ENCODE measurements at regions not wholly inside any gene's neighbourhood (a gene's known extent, or its start where the extent isn't known, plus 50 kb on each side); places are given as distances from the start of the nearest gene placed in this dataset.

GRCh38 chr15:39304201-39304841, 276.6 kb upstream of the THBS1 start:
- no TSS peak for BruUV-seq (replicated peaks)
- TF ChIP-seq CTCF (conservative IDR thresholded peaks at IDR 0.05; ENCODE audit: low read length): no peak
- TF ChIP-seq EZH2phosphoT487 (IDR thresholded peaks at IDR 0.05; ENCODE audit: borderline replicate concordance, low read depth, low read length): no peak
- Histone ChIP-seq H3K36me3 (ENCODE audit: insufficient read depth, low read length) (no peaks in the 10 kb centered on the region), H3K4me2 (ENCODE audit: low read length) (no peak overlapping the region), H3K27ac (ENCODE audit: low read depth, low read length, poor library complexity, severe bottlenecking) (no peak overlapping the region), H2AFZ (ENCODE audit: low read length) (no peak overlapping the region), H3K9me2 (ENCODE audit: insufficient read depth, low read length) (no peaks in the 10 kb centered on the region), H4K20me1 (ENCODE audit: insufficient read depth, low read length) (no peaks in the 10 kb centered on the region), H3K9me3 (ENCODE audit: low read length) (no peaks in the 10 kb centered on the region), H3K79me2 (ENCODE audit: insufficient read depth, low read depth, low read length) (no peaks in the 10 kb centered on the region), H3K4me3 (ENCODE audit: low read depth, low read length, poor library complexity, severe bottlenecking) (no peak overlapping the region), H3K4me1 (ENCODE audit: insufficient read depth, low read length, poor library complexity, severe bottlenecking) (no peaks in the 10 kb centered on the region)
- intact Hi-C loops (cut with micrococcal nuclease; ENCODE audit: unreplicated experiment): no loop called here
- CTCF ChIA-PET (ENCODE audit: unreplicated experiment): no interaction called here
- POLR2A ChIA-PET: interaction anchor here (0.7 to 2.3 kb wide), 2 partner anchors 10 to 105 kb away, joined by 3 to 7 read pairs; no protein-coding TSS in a partner anchor
- no peak for DNase-seq (ENCODE audit: low spot score)

- no peak overlapping the region for H2AFZ ChIP-seq (ENCODE audit: low read length)
- H3K9me2 ChIP-seq (ENCODE audit: insufficient read depth, low read length): no peaks in the 10 kb centered on the region
- H3K27ac ChIP-seq (ENCODE audit: low read depth, low read length, poor library complexity, severe bottlenecking): no peak overlapping the region
- intact Hi-C loops (cut with micrococcal nuclease; ENCODE audit: unreplicated experiment): no loop called here
- H3K4me2 ChIP-seq (ENCODE audit: low read length): no peak overlapping the region
- POLR2A ChIA-PET: interaction anchor here (0.7 kb wide), 1 partner anchor 104 kb away, joined by 3 read pairs; no protein-coding TSS in a partner anchor
- no peak overlapping the region for H3K4me3 ChIP-seq (ENCODE audit: low read depth, low read length, poor library complexity, severe bottlenecking)
- no peaks in the 10 kb centered on the region for H3K36me3 ChIP-seq (ENCODE audit: insufficient read depth, low read length)
- TF ChIP-seq CTCF (conservative IDR thresholded peaks at IDR 0.05; ENCODE audit: low read length) (no peak), EZH2phosphoT487 (IDR thresholded peaks at IDR 0.05; ENCODE audit: borderline replicate concordance, low read depth, low read length) (no peak)
- no TSS peak for BruUV-seq (replicated peaks)
- H3K4me1 ChIP-seq (ENCODE audit: insufficient read depth, low read length, poor library complexity, severe bottlenecking): no peaks in the 10 kb centered on the region
- DNase-seq (ENCODE audit: low spot score): no peak
- H3K79me2 ChIP-seq (ENCODE audit: insufficient read depth, low read depth, low read length): no peaks in the 10 kb centered on the region
- no peaks in the 10 kb centered on the region for H4K20me1 ChIP-seq (ENCODE audit: insufficient read depth, low read length)
- CTCF ChIA-PET (ENCODE audit: unreplicated experiment): no interaction called here
- H3K9me3 ChIP-seq (ENCODE audit: low read length): no peaks in the 10 kb centered on the region
Measured at GRCh38 chr15:39304931-39305728, 275.7 kb upstream of the THBS1 start.

GRCh38 chr15:39310633-39311032, 270.2 kb upstream of the THBS1 start:
- no peaks in the 10 kb centered on the region for H4K20me1 ChIP-seq (ENCODE audit: insufficient read depth, low read length)
- no peaks in the 10 kb centered on the region for H3K36me3 ChIP-seq (ENCODE audit: insufficient read depth, low read length)
- H3K4me1 ChIP-seq (ENCODE audit: insufficient read depth, low read length, poor library complexity, severe bottlenecking): no peaks in the 10 kb centered on the region
- H3K79me2 ChIP-seq (ENCODE audit: insufficient read depth, low read depth, low read length): no peaks in the 10 kb centered on the region
- no peaks in the 10 kb centered on the region for H3K9me2 ChIP-seq (ENCODE audit: insufficient read depth, low read length)
- H3K4me3 ChIP-seq (ENCODE audit: low read depth, low read length, poor library complexity, severe bottlenecking): no peak overlapping the region
- no peak overlapping the region for H2AFZ ChIP-seq (ENCODE audit: low read length)
- POLR2A ChIA-PET: no interaction called here
- BruUV-seq (replicated peaks): no TSS peak
- CTCF ChIA-PET (ENCODE audit: unreplicated experiment): no interaction called here
- H3K4me2 ChIP-seq (ENCODE audit: low read length): no peak overlapping the region
- intact Hi-C loops (cut with micrococcal nuclease; ENCODE audit: unreplicated experiment): no loop called here
- DNase-seq (ENCODE audit: low spot score): no peak
- H3K9me3 ChIP-seq (ENCODE audit: low read length): no peaks in the 10 kb centered on the region
- TF ChIP-seq EZH2phosphoT487 (IDR thresholded peaks at IDR 0.05; ENCODE audit: borderline replicate concordance, low read depth, low read length) (no peak), CTCF (conservative IDR thresholded peaks at IDR 0.05; ENCODE audit: low read length) (no peak)
- no peak overlapping the region for H3K27ac ChIP-seq (ENCODE audit: low read depth, low read length, poor library complexity, severe bottlenecking)

Data from OCI-LY7 (cell line).